ENCODE measurements at regions not wholly inside any gene's neighbourhood (a gene's known extent, or its start where the extent isn't known, plus 50 kb on each side); places are given as distances from the start of the nearest gene placed in this dataset.

DNA sequence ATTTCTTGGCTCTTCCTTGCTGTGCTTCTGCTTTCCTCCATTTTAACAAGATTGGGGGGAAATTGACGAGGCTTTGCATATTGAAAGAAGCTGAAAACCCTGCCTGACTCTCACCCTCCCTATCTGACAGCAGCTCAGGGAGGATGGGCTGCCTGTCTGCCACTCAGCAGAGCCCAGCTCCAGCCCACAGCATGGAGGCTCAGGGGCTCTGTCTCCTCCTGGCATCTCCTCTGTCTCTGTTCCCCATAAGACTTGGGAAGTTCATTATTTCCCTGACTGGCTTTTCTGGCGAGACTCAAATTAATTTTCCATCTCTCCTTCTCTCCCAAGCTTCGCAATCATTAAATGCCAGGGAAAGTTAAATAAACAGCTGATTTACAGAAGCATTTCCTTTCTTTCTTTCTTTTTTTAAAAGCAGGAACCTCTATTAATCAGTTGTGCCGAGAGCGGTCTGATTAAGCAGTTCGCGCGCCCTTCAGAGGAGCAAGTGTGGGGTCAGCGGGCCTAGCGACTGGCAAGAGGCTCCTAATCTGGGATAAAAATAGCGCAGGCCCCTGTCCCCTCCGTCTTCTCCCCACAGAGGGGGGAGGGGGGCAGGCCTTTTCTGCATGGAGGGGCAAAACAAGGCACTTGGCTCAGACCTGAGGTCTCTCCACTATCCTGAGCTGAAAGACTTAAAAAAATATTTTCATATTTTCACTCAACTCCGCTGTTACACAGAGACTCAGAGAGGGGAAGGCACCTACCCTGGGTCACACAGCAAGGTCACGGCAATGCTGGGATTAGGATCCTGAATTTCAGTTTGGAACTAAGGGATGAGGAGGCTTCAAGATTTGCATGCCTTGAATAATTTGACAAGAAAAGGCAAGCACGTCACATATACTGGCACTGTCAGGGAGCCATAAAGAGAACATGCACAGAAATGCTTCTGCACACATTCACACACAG, 170.4 kb downstream of the ACTL8 start:
- intact Hi-C loops (cut with DNase I): loop anchor here (10.0 kb wide), 1 partner anchor 309 kb away; no protein-coding TSS in a partner anchor
- no peak for DNase-seq (ENCODE audit: low spot score)

DNA sequence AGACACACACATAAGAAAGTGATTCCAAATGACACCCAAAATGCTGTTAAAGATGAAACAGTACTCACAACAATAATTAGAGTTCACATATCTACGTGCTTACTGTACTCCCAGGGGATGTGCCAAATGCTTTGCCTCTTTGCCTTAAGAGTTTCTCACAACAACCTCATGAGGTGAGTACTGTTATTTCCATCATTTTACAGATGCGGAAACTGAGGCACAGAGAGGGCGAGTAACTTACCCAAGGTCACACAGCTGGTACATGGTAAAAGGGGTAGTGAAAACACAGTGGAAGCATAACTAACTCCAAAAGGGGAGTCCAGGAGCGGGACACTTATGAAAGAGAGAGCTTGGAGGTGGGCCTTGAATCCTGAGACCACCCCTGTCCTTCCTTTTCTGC, 171.8 kb downstream of the ACTL8 start:
- intact Hi-C loops (cut with DNase I): loop anchor here (10.0 kb wide), 1 partner anchor 308 kb away; no protein-coding TSS in a partner anchor
- DNase-seq (ENCODE audit: low spot score): no peak

GRCh38 chr1:17927952-17928351, 172.8 kb downstream of the ACTL8 start:
- intact Hi-C loops (cut with DNase I): loop anchor here (10.0 kb wide), 1 partner anchor 307 kb away; no protein-coding TSS in a partner anchor

GRCh38 chr1:17929224-17929623, 174.1 kb downstream of the ACTL8 start:
- no peak for DNase-seq (ENCODE audit: low spot score)
- intact Hi-C loops (cut with DNase I): loop anchor here (10.0 kb wide), 1 partner anchor 306 kb away; no protein-coding TSS in a partner anchor

More at GRCh38 chr1:17927952-17928351, 172.8 kb downstream of the ACTL8 start:
- DNase-seq (ENCODE audit: low spot score): no peak

DNA sequence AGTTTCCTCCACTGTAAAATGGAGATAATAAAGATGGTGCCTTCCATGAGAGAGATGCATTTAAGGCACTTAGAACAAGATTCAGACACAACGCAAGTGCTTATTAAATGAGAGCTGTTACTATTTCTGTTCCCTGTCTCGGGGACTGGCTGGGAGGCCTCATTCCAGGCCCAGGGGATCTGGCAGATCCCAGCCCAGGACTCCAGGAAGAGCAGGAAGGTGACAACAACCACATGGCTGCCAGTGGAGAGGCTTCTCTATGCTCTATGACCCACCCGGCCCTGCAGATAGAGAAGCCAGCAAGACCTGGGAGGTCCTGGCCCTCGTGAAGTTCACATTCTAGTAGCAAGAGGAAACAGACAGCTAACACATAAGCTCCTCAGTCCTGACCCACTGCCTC, 175.5 kb downstream of the ACTL8 start:
- peak; percentile 76 for DNase-seq (ENCODE audit: low spot score)

GRCh38 chr1:17932164-17932563, 175.4 kb upstream of the IGSF21 start:
- intact Hi-C loops (cut with DNase I): no loop called here
- no peak for DNase-seq (ENCODE audit: low spot score)

More for the DNA sequence above, 175.5 kb downstream of the ACTL8 start:
- intact Hi-C loops (cut with DNase I): no loop called here

- intact Hi-C loops (cut with DNase I): no loop called here
Observed at GRCh38 chr1:17933501-17933900, 174.1 kb upstream of the IGSF21 start.

GRCh38 chr1:17933971-17934370, 173.6 kb upstream of the IGSF21 start:
- DNase-seq (ENCODE audit: low spot score): no peak
- intact Hi-C loops (cut with DNase I): no loop called here

More at GRCh38 chr1:17933501-17933900, 174.1 kb upstream of the IGSF21 start:
- DNase-seq (ENCODE audit: low spot score): no peak

GRCh38 chr1:17935230-17935629, 172.4 kb upstream of the IGSF21 start:
- no peak for DNase-seq (ENCODE audit: low spot score)
- intact Hi-C loops (cut with DNase I): no loop called here

DNA sequence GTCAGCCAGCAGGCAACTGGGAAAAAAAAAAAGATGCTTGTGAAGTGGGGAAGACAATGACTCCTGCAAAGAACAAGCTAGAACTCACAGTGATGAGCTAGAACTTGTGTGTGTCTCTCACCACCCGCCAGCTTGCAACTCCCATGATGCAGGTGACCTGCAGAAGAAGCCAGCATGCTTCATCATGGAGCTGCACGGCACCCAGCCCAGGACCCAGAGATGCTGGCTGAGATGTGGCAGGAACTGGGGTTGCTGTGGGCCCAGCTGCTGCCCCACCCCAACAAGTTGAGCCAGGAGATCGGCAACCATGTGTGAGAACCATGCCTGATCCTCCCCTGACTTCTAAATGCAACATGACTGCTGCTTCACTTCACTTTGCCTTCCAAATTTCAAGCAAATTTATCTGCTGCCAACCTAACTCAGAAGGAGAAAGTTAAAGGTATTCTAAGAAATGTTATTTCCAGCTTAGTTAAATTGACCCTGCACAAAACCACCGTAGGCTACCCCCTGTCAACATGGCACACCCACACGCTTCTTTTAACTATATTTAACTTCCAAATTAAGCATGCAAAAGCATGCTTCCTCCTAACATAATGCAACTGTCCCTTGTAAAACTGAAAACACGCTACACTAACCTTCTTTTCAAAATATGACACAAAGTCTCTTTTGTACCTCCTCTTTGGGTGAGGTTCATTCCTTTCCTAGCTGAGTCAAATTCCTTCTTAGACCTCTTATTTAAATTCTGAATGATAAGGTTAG, 166.0 kb upstream of the IGSF21 start:
- DNase-seq (ENCODE audit: low spot score): no peak
- intact Hi-C loops (cut with DNase I): no loop called here

DNA sequence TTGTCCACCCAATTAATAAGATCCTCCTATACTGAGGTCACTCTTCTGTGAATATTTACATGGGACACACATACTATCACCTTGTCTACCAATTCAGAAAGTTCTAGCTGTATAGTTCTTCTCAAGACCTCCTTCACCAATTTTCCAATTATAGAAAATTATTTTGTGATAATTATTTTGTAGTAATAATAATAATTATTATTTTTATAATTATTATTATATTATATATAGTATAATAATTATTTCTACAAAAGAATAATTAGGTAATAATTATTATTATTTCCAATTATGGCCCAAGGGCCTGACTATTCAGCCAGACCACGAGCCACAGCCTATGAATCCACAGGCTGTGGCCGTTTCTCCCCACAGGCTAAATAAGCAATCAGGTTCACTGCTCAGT, 164.1 kb upstream of the IGSF21 start:
- intact Hi-C loops (cut with DNase I): no loop called here
- no peak for DNase-seq (ENCODE audit: low spot score)

DNA sequence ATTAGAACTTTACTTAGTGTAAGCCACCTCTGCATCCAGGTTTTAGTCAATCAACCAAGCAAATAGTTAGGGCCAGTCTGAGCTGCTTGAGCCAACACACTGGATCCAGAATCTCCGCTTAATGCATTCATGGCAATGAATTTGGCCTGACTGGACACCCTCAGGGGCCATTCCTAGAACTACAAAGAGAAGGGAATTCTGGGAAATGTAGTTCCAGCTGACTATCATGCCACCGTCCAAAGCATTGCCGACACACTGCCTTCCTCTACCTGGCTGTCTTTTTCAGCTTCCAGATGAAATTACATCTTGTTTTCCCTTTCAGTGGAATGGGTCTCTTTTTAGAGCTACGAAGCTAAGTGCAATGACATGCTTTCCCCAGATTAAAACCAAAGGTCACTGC, 163.0 kb upstream of the IGSF21 start:
- intact Hi-C loops (cut with DNase I): no loop called here
- DNase-seq (ENCODE audit: low spot score): no peak

- DNase-seq (ENCODE audit: low spot score): no peak
- intact Hi-C loops (cut with DNase I): no loop called here
Observed at GRCh38 chr1:17946434-17946833, 161.2 kb upstream of the IGSF21 start.

DNA sequence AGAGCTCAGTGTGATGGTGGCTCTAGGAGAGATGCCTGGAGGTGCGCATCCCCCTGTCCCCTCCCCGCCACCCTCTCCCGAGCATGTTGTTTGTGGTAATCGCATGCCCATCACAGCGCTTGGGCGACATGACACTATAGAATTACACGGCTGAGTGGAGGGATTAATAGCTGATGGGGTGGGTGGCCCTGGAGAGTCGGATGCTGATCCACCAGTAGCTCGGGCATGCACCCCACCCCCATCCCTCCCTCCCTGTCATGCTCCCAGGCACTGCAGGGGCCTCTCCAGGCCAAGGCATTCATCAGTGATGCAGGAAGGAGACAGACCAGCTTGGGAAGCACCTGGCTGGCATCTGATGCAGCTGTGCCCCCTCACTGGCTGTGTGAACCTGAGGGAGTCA, 159.0 kb upstream of the IGSF21 start:
- intact Hi-C loops (cut with DNase I): no loop called here

GRCh38 chr1:17949511-17949910, 158.1 kb upstream of the IGSF21 start:
- intact Hi-C loops (cut with DNase I): no loop called here
- DNase-seq (ENCODE audit: low spot score): no peak

More for the DNA sequence above, 159.0 kb upstream of the IGSF21 start:
- no peak for DNase-seq (ENCODE audit: low spot score)

DNA sequence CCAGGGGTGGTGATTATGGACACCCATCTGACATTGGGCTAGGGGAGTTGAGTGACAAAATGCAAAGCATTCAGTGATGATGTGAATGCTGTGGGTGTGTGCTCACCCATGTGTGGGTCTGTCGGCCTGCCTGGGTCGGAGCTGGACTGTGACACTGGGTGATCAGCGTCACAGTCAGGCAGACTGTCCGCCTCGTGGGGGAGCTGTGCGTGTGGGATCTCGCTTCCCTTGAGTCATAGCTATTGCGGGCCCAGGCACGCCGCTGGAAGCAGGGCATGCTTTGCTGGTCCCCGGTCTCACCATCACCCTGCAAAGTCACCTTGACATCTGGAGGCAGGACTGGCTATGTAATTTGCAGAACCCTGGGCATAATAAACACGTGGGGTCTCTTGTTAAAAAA, 156.9 kb upstream of the IGSF21 start:
- no peak for DNase-seq (ENCODE audit: low spot score)
- intact Hi-C loops (cut with DNase I): no loop called here

DNA sequence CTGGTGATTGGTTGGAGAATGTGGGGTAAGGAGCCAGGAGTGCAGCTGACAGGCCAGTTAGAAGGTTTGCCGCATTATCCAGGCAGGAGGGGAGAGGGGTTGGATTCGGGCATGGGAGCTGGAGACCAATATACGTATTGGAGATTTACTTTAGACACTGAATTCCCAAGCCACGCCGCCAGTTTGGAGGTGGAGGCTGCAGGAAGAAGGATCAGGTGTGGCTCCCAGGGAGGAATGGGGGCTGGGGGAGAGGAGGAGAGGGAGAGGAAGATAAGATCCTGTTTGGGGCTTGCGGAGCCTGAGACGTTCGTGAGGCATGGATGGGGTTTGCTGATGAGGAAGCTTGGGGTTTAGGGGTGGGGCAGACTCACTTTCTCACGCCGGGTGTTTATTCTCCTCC, 155.1 kb upstream of the IGSF21 start:
- no peak for DNase-seq (ENCODE audit: low spot score)
- intact Hi-C loops (cut with DNase I): no loop called here

GRCh38 chr1:17953921-17954320, 153.7 kb upstream of the IGSF21 start:
- DNase-seq (ENCODE audit: low spot score): no peak
- intact Hi-C loops (cut with DNase I): no loop called here

- intact Hi-C loops (cut with DNase I): no loop called here
- no peak for DNase-seq (ENCODE audit: low spot score)
Observed at GRCh38 chr1:17955302-17956285, 152.0 kb upstream of the IGSF21 start.

Data from cardiac septum (tissue), 1 donor.